LoVo (cell line): ENCODE measurements at regions not wholly inside any gene's neighbourhood (a gene's known extent, or its start where the extent isn't known, plus 50 kb on each side); places are given as distances from the start of the nearest gene placed in this dataset.

Experiments
- DNase-seq: peaks from one replicate; pipeline ENCODE4 v3.0.0-alpha.2; 2016; ENCODE audit warnings: low spot score

DNA sequence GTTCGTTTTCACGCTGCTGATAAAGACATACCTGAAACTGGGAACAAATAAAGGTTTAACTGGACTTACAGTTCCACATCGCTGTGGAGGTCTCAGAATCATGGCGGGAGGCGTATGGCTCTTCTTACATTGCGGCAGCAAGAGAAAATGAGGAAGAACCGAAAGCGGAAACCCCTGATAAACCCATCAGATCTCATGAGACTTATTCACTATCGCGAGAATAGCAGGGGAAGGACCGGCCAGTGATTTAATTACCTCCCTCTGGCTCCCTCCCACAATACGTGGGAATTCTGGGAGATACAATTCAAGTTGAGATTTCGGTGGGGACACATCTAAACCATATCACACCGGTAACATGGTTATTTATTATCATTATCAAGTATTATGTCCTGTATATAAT, 2204.5 kb downstream of the ARAP2 start:
- DNase-seq = no peak

DNA sequence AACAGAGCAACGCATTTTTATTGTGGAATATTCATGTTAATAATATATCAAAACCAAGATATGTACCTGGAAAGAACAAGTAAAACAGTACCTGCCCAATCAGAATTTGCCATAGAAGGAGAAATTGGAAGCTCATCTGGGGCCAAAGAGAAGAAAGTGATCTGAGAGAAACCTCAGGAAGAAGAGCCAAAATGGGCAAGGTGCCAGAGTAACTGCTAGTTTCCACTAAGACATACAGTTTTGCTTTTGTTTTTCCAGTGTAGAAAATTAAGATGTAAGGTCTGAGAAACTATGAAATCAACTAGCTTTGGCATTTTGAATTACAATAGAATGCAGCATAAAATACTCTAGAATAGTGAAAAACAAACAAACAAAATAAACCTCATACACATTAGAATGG, 2201.2 kb downstream of the ARAP2 start:
- no peak for DNase-seq

DNA sequence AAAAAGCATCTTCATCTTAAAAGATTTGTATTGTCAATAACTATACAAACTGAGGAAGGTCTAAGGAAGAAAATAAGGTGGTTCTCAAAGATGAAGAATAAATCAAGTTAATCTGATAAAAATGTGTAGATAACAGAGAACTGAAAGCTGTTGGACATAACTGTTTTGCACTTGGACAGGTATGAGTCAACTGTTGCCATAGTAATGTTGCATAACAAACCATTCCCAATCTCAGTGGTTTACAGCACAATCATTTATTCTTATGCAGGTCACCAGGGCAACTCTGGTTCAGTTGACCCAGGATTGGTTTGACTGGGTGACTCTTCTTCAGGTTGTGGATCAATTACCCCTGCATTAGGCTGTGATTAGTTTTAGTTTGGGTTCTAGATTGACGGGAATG, 2197.7 kb downstream of the ARAP2 start:
- DNase-seq = peak; percentile 18

DNA sequence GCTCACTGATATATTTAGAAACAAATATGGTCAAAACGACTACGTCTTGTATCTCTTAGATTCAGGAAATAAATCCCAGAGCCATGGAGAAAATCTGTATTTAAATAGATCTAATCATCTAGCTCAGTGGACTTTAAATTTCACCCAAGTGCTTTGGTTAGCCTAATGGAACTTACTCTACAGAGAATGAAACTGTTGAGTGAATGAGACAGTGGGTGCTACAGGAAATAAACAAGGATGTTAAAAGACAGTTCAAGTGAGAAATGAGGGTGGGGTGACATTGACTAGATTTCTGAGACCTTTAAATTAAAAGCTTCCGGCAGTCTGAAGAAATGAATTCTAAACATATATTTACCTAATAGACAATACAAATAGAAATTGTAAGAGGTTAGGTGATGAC, 2197.0 kb downstream of the ARAP2 start:
- DNase-seq = no peak

DNA sequence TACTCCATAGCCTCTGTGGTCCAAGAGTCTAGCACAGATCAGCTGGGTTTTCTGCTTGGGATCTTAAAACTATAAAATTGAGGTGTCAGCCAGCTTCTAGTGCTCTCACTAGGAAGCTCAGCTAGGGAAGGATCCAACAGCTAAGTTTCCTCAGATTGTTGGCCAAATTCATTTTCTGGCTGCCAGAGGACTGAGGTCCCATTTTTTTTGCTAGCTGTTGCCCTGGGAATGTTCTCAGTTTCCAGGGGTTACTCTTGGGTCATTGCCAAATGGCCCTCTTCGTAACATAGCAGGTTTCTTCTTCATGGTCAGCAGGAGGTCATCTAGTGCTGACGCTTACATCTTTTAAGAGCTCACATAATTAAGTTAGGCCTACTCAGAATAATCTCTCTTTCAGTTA, 2178.2 kb downstream of the ARAP2 start:
- no peak for DNase-seq

DNA sequence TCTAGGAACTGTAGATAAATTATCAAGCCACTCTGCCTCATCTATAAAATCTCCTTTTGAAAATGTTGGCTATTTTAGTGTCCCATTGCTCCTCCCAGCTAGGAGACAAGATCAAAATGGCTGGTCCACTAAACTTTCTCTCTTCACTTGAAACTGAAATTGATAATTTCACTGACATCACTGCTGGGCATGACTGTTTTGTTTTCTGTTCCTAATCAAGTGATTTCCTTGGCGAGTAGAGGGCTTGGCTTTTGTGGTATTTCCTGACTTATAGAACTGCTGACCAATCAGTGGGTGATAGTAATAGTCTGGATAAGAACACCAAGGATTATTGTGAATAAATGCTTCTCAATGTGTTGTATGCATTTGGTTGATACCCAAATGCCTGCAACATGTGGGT, 2152.9 kb downstream of the ARAP2 start:
- DNase-seq = no peak

DNA sequence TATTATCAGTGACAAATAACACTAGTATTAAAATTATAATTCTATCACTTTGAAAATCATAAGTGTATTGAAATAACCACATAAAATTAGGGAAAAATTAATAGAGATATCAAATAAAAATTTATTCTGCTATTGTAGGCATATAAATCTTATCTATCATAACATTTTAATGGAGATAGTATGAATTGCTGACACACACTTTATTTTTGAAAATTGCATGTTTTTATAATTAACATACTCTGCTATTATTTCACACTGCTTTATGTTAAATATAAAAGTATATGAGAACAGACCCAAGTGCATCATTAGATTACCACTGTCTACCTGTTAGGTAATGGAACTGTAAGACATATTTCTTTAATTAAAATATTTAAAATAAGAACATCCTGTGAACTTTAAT, 2150.2 kb downstream of the ARAP2 start:
- DNase-seq = no peak

DNA sequence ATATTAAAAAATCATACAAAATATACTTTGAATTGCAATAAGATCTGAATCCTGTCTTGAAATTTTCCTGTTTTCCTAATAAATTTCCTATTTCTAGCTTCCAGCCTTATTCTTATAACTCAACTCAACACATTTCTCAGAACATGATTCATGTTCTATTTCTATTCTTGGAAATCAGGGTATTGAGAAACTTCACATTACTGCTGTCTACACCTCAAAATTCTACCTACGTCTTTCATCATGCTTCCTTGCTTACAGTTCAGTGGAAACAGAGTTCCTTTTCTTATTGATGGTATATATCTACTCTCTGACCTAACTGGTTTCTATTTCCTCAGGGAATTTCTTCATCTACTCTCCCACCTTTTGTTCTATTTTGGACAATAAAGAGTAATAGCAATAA, 2139.0 kb downstream of the ARAP2 start:
- no peak for DNase-seq

DNA sequence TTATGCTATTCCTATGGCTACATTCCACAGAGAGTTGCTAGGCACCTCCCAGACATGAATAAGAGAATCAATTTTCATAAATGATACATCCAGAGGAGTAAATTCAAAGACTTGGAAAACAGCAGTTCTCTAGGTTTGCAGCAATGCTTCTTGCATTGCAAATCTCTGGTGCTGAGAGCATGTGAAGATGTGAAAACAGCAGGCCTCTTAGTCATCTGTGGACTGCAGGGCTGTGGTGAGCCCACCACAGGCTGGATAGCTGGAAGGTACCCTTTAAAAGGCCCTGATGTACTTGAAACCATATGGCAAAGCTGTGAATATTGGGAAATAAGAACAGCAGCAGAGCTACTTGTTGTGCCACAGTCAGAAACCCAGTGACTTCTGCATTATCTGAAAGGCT, 2135.9 kb downstream of the ARAP2 start:
- DNase-seq = no peak

DNA sequence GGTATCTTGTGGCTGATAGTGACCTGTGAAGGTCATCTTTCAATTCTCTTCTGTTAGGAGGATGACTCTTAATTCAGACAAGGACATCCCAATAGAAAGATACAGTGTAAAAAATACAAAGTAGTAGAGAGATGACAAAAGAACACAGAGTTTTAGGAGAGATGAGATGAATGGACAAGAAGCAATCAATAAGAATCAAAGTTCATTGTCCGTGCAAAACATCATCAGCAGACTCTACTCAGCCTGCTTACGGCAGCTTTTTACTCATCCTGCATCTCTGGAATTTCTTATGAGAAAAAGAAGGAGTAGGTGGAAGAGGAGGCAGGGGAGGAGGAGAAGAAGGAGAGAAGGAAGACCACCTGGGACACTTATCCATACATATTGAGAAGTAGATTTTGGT, 2131.7 kb downstream of the ARAP2 start:
- DNase-seq = no peak

DNA sequence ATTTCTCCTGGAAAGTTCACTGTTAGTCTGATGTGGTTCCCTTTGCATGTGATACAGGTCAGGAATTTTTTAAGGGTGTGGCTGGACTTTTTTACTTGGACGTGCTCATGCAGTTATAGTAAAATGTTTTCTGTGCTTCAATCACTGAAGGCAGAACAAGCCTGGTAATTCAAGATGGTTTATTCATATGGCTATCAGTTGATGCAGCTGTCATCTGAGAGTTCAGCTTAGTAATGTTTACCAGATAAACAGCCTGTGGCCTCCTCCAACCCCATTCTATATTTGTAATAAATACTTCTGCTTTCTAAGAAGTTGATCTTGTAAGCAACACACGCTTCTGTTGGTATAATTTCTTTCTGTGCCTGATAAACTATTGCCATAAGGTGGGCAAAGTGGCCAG, 2105.9 kb downstream of the ARAP2 start:
- DNase-seq = no peak

DNA sequence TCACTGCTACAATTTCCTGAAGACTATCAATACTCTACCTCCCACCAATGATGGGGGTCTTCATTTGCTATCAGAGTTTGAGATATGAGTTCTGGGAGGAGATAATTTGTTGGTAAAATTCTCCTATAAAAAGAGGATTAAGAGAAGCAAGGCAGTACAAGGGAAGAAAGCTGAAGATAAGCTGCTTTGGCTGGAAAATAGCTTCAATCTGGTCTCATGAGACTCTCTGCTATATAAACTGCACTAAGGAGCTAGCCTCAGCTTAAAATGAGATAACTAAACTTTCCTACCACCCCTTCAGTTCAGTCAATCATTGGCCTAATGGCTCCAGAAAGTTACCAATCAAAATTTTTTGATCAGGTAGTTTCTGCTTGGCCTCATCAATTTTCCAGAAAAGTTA, 2105.0 kb downstream of the ARAP2 start:
- no peak for DNase-seq

DNA sequence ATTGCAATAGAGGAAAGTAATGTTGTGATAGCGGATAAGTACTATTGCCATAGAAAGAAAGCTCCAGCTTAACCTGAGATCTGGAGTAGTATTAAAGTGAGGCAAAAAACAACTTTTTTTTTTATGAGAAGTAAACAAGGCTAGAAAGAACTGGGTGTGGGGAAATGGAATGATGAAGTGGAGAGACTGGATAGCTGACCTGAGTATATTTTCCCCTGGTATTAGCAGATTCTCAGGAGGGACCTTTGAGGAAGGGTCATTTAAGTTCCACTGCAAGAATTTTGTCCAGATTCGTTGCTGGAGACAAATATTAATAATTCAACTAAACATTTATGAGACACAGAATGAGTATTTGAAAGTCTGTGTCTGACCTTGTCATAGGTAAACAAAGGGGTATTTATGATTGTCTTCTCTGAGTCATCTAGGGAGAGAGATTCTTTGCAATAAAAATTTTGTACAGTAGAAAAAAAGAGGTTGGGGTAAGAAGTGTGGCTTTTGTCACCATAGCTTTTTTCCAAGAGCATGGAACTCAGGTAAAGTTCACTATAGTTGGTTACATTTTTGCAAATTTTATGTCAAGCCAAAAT, 2095.9 kb downstream of the ARAP2 start:
- no peak for DNase-seq

DNA sequence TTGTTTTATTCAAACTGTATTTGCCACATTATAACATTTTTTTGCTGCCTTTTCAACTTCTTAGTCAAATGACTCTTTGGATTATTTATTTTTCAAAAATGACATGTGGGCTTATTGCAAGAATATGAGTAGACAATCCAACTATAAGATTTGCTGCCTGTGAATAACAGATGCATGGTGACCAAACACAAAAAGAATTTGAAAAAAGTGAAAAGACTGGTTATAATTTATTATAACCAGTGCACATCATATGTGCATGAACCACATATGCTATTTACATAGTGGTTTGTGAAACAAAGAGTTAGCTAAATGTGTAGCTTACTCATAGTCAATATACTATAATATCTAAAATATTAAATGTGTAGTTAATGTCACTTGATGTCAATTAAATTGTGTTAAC, 2086.8 kb downstream of the ARAP2 start:
- no peak for DNase-seq

DNA sequence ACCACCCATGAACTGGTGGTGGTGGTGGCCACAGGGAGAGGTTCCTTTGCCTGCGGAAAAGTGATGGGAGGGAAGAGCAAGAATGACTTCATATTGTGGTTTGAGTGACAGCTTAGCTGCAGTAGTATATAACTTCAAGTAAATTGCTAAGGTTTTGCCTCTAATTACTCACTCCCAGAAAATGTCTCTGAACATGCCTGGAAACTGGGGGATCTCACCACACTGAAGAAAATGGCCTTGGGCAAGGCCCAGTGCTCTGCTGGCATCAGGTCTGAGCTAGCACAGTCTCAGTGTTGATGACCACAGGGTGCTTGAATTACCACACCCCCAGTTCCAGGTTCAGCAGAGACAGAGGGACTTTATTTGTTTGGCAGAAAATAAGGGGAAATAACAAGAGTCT, 2085.4 kb downstream of the ARAP2 start:
- no peak for DNase-seq

DNA sequence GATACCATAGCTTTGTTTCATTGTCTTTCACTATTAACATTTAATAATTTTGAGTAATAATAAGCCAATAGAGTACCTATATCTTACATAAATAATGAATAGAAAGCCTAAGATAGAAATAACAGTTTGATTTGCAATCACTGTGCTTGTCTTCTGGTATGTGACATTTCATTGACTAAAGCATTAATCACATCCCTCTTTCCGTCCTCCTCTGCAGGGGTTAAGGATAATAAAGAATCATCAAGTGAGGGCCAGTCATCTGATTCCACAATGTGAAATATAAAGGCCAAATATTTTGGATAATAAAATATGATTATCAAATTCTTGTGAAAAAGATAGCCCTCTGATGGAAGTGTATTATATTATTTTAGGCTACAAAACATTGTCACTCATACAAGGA, 2073.4 kb downstream of the ARAP2 start:
- no peak for DNase-seq

DNA sequence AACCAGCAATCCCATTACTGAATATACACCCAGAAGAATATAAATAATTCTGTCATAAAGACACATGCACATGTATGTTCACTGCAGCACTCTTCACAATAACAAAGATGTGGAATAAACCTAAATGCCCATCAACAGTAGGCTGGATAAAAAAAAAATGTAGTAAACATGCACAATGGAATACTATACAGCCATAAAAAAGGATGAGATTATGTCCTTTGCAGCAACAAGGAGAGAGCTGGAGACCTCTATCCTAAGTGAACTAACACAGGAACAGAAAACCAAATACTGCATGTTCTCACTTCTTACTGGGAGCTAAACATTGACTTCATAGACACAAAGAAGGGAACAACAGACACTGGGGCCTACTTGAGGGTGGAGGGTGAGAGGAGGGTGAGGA, 2067.7 kb downstream of the ARAP2 start:
- no peak for DNase-seq

DNA sequence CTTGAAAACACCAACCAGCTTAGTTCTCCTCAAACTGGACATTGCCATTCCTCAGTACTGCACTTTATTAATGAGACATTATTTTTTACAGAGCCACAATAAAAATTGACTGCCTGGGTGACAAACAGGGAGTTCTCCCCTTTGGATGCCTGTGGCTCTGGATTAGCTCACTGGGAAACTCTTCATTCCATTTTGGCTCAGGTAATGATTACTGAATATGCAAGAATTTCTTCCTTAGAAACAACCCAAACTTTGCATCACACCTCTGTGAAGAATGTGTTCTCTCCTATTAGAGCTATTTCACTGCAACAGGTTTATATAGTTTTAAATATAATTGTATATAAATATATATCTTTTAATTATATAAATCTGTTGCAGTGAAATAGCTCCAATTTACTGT, 2065.8 kb downstream of the ARAP2 start:
- no peak for DNase-seq

DNA sequence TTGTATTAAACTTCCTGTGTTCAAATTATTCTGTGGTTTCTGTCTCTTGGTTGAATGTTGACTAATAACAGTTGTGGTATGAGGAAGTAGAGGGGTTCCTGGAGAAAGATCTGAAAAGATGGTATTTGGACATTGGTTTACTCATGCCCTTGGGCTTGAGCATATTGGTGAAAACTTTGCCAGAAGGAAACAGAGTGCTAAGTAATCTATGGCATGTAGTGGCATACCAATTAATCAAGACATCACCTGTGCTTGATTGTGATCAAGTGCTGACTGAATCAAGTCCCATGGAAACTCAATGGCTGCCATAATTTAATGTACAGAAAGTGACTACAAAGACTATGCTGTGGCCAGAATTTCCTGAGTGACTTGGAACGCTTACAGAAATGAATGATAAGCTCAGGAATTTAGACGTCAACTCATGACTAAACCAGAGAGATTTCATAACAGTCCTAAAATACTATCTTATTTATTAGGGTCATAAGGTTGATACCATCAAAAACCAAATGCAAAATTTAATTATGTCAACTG, 2062.9 kb downstream of the ARAP2 start:
- DNase-seq = peak; percentile 24

DNA sequence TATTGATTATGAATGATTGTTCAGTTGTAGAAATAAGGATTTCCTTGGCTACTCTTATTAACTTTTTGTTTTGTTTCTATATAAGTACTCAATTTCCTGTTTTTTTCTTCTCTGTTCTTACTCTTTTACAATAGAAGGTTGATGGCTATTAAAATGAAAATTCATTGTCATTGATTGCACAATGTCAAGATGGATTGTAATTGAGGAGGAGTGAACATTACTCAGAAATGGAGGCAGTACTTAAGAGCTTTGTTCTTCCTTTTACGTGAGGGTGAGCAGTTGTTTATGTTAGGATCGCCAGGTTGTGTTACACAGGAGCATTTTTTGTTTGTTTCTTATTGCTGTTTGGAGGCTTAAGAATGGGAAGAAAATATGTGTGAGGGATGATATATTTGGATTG, 2062.4 kb downstream of the ARAP2 start:
- no peak for DNase-seq

DNA sequence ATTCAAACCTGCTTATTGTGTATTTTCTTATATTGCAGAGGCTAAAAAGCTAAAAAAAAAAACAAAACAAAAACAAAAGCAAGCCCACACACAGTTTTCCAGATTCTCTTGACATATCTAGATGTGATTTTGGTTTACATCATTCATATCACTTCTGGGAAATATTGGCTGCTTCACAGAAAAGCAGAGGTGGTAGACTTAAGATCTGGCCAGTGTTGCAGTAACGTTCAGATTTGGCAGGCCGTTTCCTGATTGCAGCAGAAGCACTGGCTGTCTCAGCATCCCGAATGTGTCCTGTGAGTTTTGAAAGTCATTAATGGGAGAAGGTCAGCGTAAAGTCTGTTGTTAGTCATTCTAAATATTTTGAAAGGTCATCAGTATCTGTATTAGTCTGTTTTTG, 2062.0 kb downstream of the ARAP2 start:
- no peak for DNase-seq

DNA sequence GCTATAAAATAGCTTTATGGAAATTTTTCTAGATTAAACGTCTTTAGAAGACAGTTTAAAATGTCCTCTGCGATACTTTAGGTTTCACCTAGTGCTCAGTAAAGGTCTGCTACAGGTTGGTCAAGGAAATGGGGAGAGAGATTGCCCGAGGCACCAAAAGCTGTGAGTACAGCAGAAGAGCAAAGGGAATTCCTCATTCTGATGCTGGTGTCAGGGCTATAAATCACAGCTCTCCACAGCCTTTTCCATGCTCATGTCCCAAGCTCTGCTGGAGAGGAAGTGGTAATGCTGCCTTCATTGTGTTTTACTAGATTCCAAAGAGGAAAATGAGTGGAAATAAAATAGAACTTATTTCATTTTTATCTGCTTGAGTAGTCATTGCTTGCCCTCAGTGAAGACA, 2060.4 kb downstream of the ARAP2 start:
- DNase-seq = no peak

DNA sequence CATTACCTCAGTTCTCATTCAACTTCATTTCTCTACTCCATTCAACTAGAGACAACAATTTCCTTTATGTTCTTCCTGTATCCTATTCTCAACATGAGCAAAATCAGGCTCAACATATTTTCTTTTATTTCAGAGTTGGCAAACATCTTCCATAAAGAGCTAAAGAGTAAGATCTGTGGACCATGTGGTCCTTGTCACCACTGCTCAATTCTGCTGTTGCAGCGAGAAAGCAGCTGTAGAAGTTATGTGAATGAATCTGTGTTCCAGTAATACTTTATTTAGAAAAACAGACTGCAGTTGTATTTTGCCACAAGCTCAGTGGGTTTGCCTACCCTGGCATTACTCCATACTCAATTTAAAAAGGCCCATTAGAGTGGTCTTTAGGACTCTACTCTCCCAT, 2057.3 kb downstream of the ARAP2 start:
- DNase-seq = no peak

DNA sequence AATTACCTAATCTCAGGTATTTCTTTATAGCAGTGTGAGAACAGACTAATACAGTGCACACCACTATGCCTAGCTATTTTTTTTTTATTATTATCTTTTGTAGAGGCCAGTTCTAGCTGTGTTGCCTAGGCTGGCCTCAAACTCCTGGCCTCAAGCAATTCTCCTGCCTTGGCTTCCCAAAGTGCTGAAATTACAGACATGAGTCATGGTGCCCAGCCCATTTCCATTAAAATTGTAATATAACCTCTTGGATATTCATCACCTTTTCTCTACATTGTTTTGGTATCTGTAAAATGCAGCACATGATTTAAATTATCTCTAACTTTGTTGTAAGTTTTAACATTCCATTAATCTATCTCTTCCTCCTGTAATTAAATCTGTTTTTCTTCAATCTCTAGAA, 2052.9 kb downstream of the ARAP2 start:
- no peak for DNase-seq
